Endothelial cell of umbilical vein (primary cell): ENCODE measurements at regions not wholly inside any gene's neighbourhood (a gene's known extent, or its start where the extent isn't known, plus 50 kb on each side); places are given as distances from the start of the nearest gene placed in this dataset.

Experiments used
- BruUV-seq: library from RNA; stranded (reverse); fragments of 400-500 nt; replicated peaks from 2 replicates; lab custom pipeline; 2021; lab: Mats Ljungman, UMichigan
- CTCF ChIA-PET: fragments of 300-600, 350-600 bp; sonication (Branson Sonifier 250); formaldehyde crosslinking; loops from one replicate; lab custom pipeline; 2021; ENCODE audit warnings: antibody characterized with exemption, inconsistent platforms; lab: Charles Lee
- POLR2A ChIA-PET: fragments of 300-600, 350-600 bp; sonication (Branson Sonifier 250); formaldehyde crosslinking; loops from one replicate; lab custom pipeline; 2021; ENCODE audit warnings: antibody characterized with exemption, inconsistent platforms; lab: Charles Lee
- DNase-seq: peaks from one replicate; pipeline ENCODE4 v3.0.0-alpha.2; 2011; ENCODE audit warnings: low read depth, low spot score
- FAIRE-seq: peaks from 2 replicates; lab custom pipeline; 2011; peaks lifted over from hg19 to GRCh38; lab: Jason Lieb, UNC
- H2AFZ ChIP-seq: 2 replicates; pipeline ENCODE4 v1.6.0; 2012; ENCODE audit warnings: low read depth, low read length, control low read depth, inconsistent platforms
- H3K27ac ChIP-seq: 2 replicates; pipeline ENCODE4 v1.5.1; 2011; ENCODE audit warnings: low read depth, mild to moderate bottlenecking, control low read depth, low read length, moderate library complexity; ENCODE audit not compliant: insufficient read depth
- H3K27me3 ChIP-seq, 2 experiments: 2 replicates each; pipeline versions ENCODE4 v1.6.0 to v1.6.1; 2011; ENCODE audit warnings: low read length in 2 of 2, mixed read lengths in 1 of 2; ENCODE audit not compliant: control insufficient read depth in 2 of 2, insufficient read depth in 2 of 2
- H3K36me3 ChIP-seq, 2 experiments: 2 replicates in 1 of 2; 3 replicates in 1 of 2; pipeline ENCODE4 v1.5.1; 2011; ENCODE audit warnings: low read length in 2 of 2, mild to moderate bottlenecking in 1 of 2, moderate library complexity in 1 of 2; ENCODE audit not compliant: control insufficient read depth in 2 of 2, insufficient read depth in 2 of 2; ENCODE audit errors: extremely low read depth in 1 of 2
- H3K4me1 ChIP-seq: 3 replicates; pipeline ENCODE4 v1.5.1; 2011; ENCODE audit warnings: mild to moderate bottlenecking, low read length; ENCODE audit not compliant: control insufficient read depth, insufficient read depth; ENCODE audit errors: extremely low read depth
- H3K4me2 ChIP-seq: 2 replicates; pipeline ENCODE4 v1.6.1; 2011; ENCODE audit warnings: low read length, control low read depth, mixed read lengths; ENCODE audit not compliant: insufficient read depth
- H3K4me3 ChIP-seq, 3 experiments: fragments of 200-600 bp in 1 of 3; sonication (generic), shearing (Covaris generic) in 1 of 3; replicated peaks in 1 of 3; 2 replicates each; pipeline ENCODE4 v1.5.1; 2011 to 2016; ENCODE audit warnings: control low read depth in 3 of 3, low read length in 3 of 3, mild to moderate bottlenecking in 2 of 3, inconsistent platforms in 1 of 3, low read depth in 1 of 3, moderate library complexity in 1 of 3; ENCODE audit not compliant: insufficient read depth in 1 of 3
- H3K79me2 ChIP-seq: 2 replicates; pipeline ENCODE4 v1.6.0; 2012; ENCODE audit warnings: low read length, inconsistent platforms; ENCODE audit not compliant: control insufficient read depth, insufficient read depth
- H3K9ac ChIP-seq: replicated peaks from 2 replicates; pipeline ENCODE3; 2011; ENCODE audit warnings: low read length, control low read depth; ENCODE audit not compliant: insufficient read depth; ENCODE audit errors: extremely low read depth
- H3K9me1 ChIP-seq: replicated peaks from 3 replicates; pipeline ENCODE4 v1.6.0; 2011; ENCODE audit warnings: mild to moderate bottlenecking, low read length; ENCODE audit not compliant: control insufficient read depth, insufficient read depth; ENCODE audit errors: extremely low read depth
- H3K9me3 ChIP-seq: replicated peaks from 2 replicates; pipeline ENCODE4 v1.5.1; 2012; ENCODE audit warnings: low read length, inconsistent platforms; ENCODE audit not compliant: control insufficient read depth, insufficient read depth
- H4K20me1 ChIP-seq: replicated peaks from 2 replicates; pipeline ENCODE3; 2011; ENCODE audit warnings: mild to moderate bottlenecking, low read length; ENCODE audit not compliant: control insufficient read depth, insufficient read depth; ENCODE audit errors: extremely low read depth
- FOS ChIP-seq: IDR thresholded peaks from 2 replicates; pipeline ENCODE4 v1.6.1; 2011; ENCODE audit warnings: mild to moderate bottlenecking, low read length, moderate library complexity, borderline replicate concordance; ENCODE audit not compliant: insufficient read depth
- GATA2 ChIP-seq: IDR thresholded peaks from 2 replicates; pipeline ENCODE4 v1.7.0; 2011; ENCODE audit warnings: low read depth, mild to moderate bottlenecking, moderate library complexity, mixed read lengths, low read length; ENCODE audit not compliant: insufficient read length, insufficient read depth
- JUN ChIP-seq: IDR thresholded peaks from 2 replicates; pipeline ENCODE4 v1.6.1; 2011; ENCODE audit warnings: borderline replicate concordance, low read depth; ENCODE audit not compliant: insufficient read length, insufficient read depth
- POLR2A ChIP-seq: IDR thresholded peaks from 2 replicates; pipeline ENCODE4 v1.6.1; 2012; ENCODE audit warnings: low read depth, mild to moderate bottlenecking, control low read depth, low read length
- POLR2AphosphoS5 ChIP-seq: IDR thresholded peaks from 2 replicates; pipeline ENCODE4 v1.6.1; 2012; ENCODE audit warnings: low read depth, mild to moderate bottlenecking, control low read depth, low read length, moderate library complexity; ENCODE audit not compliant: insufficient read depth
- dilution Hi-C: fragments of 300-500 bp; cut with MboI; formaldehyde crosslinking; loops from one replicate; pipeline ENCODE4 v1.15.0; 2019; ENCODE audit warnings: low sequenced_read_pairs; ENCODE audit not compliant: extremely low pct_ligation_motif_present
- intact Hi-C: fragments of 100-400 bp; cut with micrococcal nuclease; formaldehyde crosslinking; loops from one replicate; pipeline ENCODE4 v1.10.0; 2022

GRCh38 chr9:113654605-113655428, 191.3 kb downstream of the RGS3 start:
- intact Hi-C loops (loop anchor here (1.0 to 5.0 kb wide), 8 partner anchors 21 to 200 kb away; no protein-coding TSS in a partner anchor), dilution Hi-C loops (loop anchor here (10.0 kb wide), 1 partner anchor 60 kb away; no protein-coding TSS in a partner anchor)
- Histone ChIP-seq H3K79me2 (no peaks in the 10 kb centered on the region), H3K36me3 (no peaks in the 10 kb centered on the region), H3K4me2 (peak overlapping the region; percentile 21), H3K4me3 (no peak overlapping the region), H3K4me1 (peaks cover 58% of the 10 kb centered on the region), H3K9ac (peak overlapping the region; percentile 90), H3K9me1 (no peaks in the 10 kb centered on the region), H3K27ac (peak overlapping the region; percentile 95), H4K20me1 (no peaks in the 10 kb centered on the region), H3K9me3 (no peaks in the 10 kb centered on the region), H2AFZ (peak overlapping the region; percentile 58), H3K27me3 (no peaks in the 10 kb centered on the region)
- BruUV-seq: TSS peak; percentile 84
- FAIRE-seq: no peak
- TF ChIP-seq FOS (no peak), POLR2AphosphoS5 (peak; percentile 64), GATA2 (peak; percentile 81), POLR2A (peak; percentile 60), JUN (peak; percentile 58)
- CTCF ChIA-PET: interaction anchor here (0.7 to 9.6 kb wide), 39 partner anchors 14 to 381 kb away, joined by 3 to 1173 read pairs (median 6); partner anchors contain the start of genes ALAD, C9orf43, CDC26 and POLE3
- peak; percentile 90 for DNase-seq
- POLR2A ChIA-PET: interaction anchor here (0.7 to 5.9 kb wide), 17 partner anchors 19 to 245 kb away, joined by 3 to 75 read pairs (median 4); partner anchors contain the start of genes C9orf43 and POLE3
